ENCODE measurements at regions not wholly inside any gene's neighbourhood (a gene's known extent, or its start where the extent isn't known, plus 50 kb on each side); places are given as distances from the start of the nearest gene placed in this dataset.

- H3K9me3 ChIP-seq: no peaks in the 10 kb centered on the region
- H3K4me3 ChIP-seq: no peak overlapping the region
- in situ Hi-C loops (cut with MboI; ENCODE audit: low sequenced_read_pairs): no loop called here
- no peak for DNase-seq (ENCODE audit: low spot score in 2 of 2)
- H3K27me3 ChIP-seq (ENCODE audit: low read depth): no peaks in the 10 kb centered on the region
- H3K36me3 ChIP-seq (replicated peaks): no peaks in the 10 kb centered on the region
- H3K4me1 ChIP-seq: no peaks in the 10 kb centered on the region
Observed at GRCh38 chr11:91366816-91367215, 857.8 kb upstream of the FAT3 start.

- Histone ChIP-seq H3K36me3 (replicated peaks) (no peaks in the 10 kb centered on the region), H3K4me3 (no peak overlapping the region), H3K9me3 (no peaks in the 10 kb centered on the region), H3K27me3 (ENCODE audit: low read depth) (no peaks in the 10 kb centered on the region), H3K4me1 (no peaks in the 10 kb centered on the region)
- DNase-seq (ENCODE audit: low spot score in 2 of 2): no peak
- in situ Hi-C loops (cut with MboI; ENCODE audit: low sequenced_read_pairs): no loop called here
Observed at GRCh38 chr11:91365986-91366585, 858.5 kb upstream of the FAT3 start.

- Histone ChIP-seq H3K36me3 (replicated peaks) (no peaks in the 10 kb centered on the region), H3K27me3 (ENCODE audit: low read depth) (no peaks in the 10 kb centered on the region), H3K9me3 (no peaks in the 10 kb centered on the region), H3K4me3 (no peak overlapping the region), H3K4me1 (no peaks in the 10 kb centered on the region)
- in situ Hi-C loops (cut with MboI; ENCODE audit: low sequenced_read_pairs): no loop called here
- no peak for DNase-seq (ENCODE audit: low spot score in 2 of 2)
Observed at GRCh38 chr11:91350931-91351330, 873.7 kb upstream of the FAT3 start.

- no peak for DNase-seq (ENCODE audit: low spot score in 2 of 2)
- in situ Hi-C loops (cut with MboI; ENCODE audit: low sequenced_read_pairs): no loop called here
- Histone ChIP-seq H3K9me3 (no peaks in the 10 kb centered on the region), H3K4me3 (no peak overlapping the region), H3K4me1 (no peaks in the 10 kb centered on the region), H3K36me3 (replicated peaks) (no peaks in the 10 kb centered on the region), H3K27me3 (ENCODE audit: low read depth) (no peaks in the 10 kb centered on the region)
Observed at GRCh38 chr11:91326751-91327150, 897.9 kb upstream of the FAT3 start.

GRCh38 chr11:91326280-91326679 lies 898.3 kb upstream of the FAT3 start:
- H3K9me3 ChIP-seq: no peaks in the 10 kb centered on the region
- no peaks in the 10 kb centered on the region for H3K4me1 ChIP-seq
- DNase-seq (ENCODE audit: low spot score in 2 of 2): no peak
- no peaks in the 10 kb centered on the region for H3K27me3 ChIP-seq (ENCODE audit: low read depth)
- in situ Hi-C loops (cut with MboI; ENCODE audit: low sequenced_read_pairs): no loop called here
- no peak overlapping the region for H3K4me3 ChIP-seq
- no peaks in the 10 kb centered on the region for H3K36me3 ChIP-seq (replicated peaks)

GRCh38 chr11:91314521-91314920 lies 910.1 kb upstream of the FAT3 start:
- Histone ChIP-seq H3K36me3 (replicated peaks) (no peaks in the 10 kb centered on the region), H3K27me3 (ENCODE audit: low read depth) (no peaks in the 10 kb centered on the region; the same call in 1 of the 2 replicates), H3K9me3 (no peaks in the 10 kb centered on the region), H3K4me1 (no peaks in the 10 kb centered on the region), H3K4me3 (no peak overlapping the region)
- in situ Hi-C loops (cut with MboI; ENCODE audit: low sequenced_read_pairs): no loop called here
- DNase-seq (ENCODE audit: low spot score in 2 of 2): no peak

- H3K4me3 ChIP-seq: no peak overlapping the region
- no peaks in the 10 kb centered on the region for H3K36me3 ChIP-seq (replicated peaks)
- H3K4me1 ChIP-seq: no peaks in the 10 kb centered on the region
- in situ Hi-C loops (cut with MboI; ENCODE audit: low sequenced_read_pairs): no loop called here
- DNase-seq (ENCODE audit: low spot score in 2 of 2): no peak
- H3K27me3 ChIP-seq (ENCODE audit: low read depth): no peaks in the 10 kb centered on the region; the same call in 1 of the 2 replicates
- H3K9me3 ChIP-seq: no peaks in the 10 kb centered on the region
Observed at GRCh38 chr11:91312541-91312940, 912.1 kb upstream of the FAT3 start.

- in situ Hi-C loops (cut with MboI; ENCODE audit: low sequenced_read_pairs): no loop called here
- Histone ChIP-seq H3K27me3 (ENCODE audit: low read depth) (no peaks in the 10 kb centered on the region; the same call in 1 of the 2 replicates), H3K36me3 (replicated peaks) (no peaks in the 10 kb centered on the region), H3K4me1 (no peaks in the 10 kb centered on the region), H3K9me3 (no peaks in the 10 kb centered on the region), H3K4me3 (no peak overlapping the region)
- DNase-seq (ENCODE audit: low spot score in 2 of 2): no peak
Observed at GRCh38 chr11:91310085-91310484, 914.5 kb upstream of the FAT3 start.

GRCh38 chr11:91308069-91308468 lies 916.5 kb upstream of the FAT3 start:
- Histone ChIP-seq H3K27me3 (ENCODE audit: low read depth) (no peaks in the 10 kb centered on the region; the same call in 1 of the 2 replicates), H3K4me1 (no peaks in the 10 kb centered on the region), H3K9me3 (no peaks in the 10 kb centered on the region), H3K36me3 (replicated peaks) (no peaks in the 10 kb centered on the region), H3K4me3 (no peak overlapping the region)
- in situ Hi-C loops (cut with MboI; ENCODE audit: low sequenced_read_pairs): no loop called here
- no peak for DNase-seq (ENCODE audit: low spot score in 2 of 2)

- Histone ChIP-seq H3K9me3 (no peaks in the 10 kb centered on the region), H3K36me3 (replicated peaks) (no peaks in the 10 kb centered on the region), H3K4me1 (no peaks in the 10 kb centered on the region), H3K27me3 (ENCODE audit: low read depth) (no peaks in the 10 kb centered on the region), H3K4me3 (no peak overlapping the region)
- in situ Hi-C loops (cut with MboI; ENCODE audit: low sequenced_read_pairs): no loop called here
- no peak for DNase-seq (ENCODE audit: low spot score in 2 of 2)
Observed at GRCh38 chr11:91305402-91305801, 919.2 kb upstream of the FAT3 start.

- no peaks in the 10 kb centered on the region for H3K4me1 ChIP-seq
- in situ Hi-C loops (cut with MboI; ENCODE audit: low sequenced_read_pairs): no loop called here
- H3K36me3 ChIP-seq (replicated peaks): no peaks in the 10 kb centered on the region
- H3K4me3 ChIP-seq: no peak overlapping the region
- no peaks in the 10 kb centered on the region for H3K9me3 ChIP-seq
- DNase-seq (ENCODE audit: low spot score in 2 of 2): no peak
- no peaks in the 10 kb centered on the region for H3K27me3 ChIP-seq (ENCODE audit: low read depth)
Observed at GRCh38 chr11:91303749-91304148, 920.9 kb upstream of the FAT3 start.

- DNase-seq (ENCODE audit: low spot score in 2 of 2): no peak
- Histone ChIP-seq H3K9me3 (no peaks in the 10 kb centered on the region), H3K36me3 (replicated peaks) (no peaks in the 10 kb centered on the region), H3K4me3 (no peak overlapping the region), H3K4me1 (no peaks in the 10 kb centered on the region), H3K27me3 (ENCODE audit: low read depth) (no peaks in the 10 kb centered on the region)
- in situ Hi-C loops (cut with MboI; ENCODE audit: low sequenced_read_pairs): no loop called here
Observed at GRCh38 chr11:91299980-91300379, 924.6 kb upstream of the FAT3 start.

GRCh38 chr11:91296629-91297028 lies 928.0 kb upstream of the FAT3 start:
- H3K4me1 ChIP-seq: no peaks in the 10 kb centered on the region
- in situ Hi-C loops (cut with MboI; ENCODE audit: low sequenced_read_pairs): no loop called here
- no peak for DNase-seq (ENCODE audit: low spot score in 2 of 2)
- no peaks in the 10 kb centered on the region for H3K9me3 ChIP-seq
- H3K4me3 ChIP-seq: no peak overlapping the region
- H3K36me3 ChIP-seq (replicated peaks): no peaks in the 10 kb centered on the region
- H3K27me3 ChIP-seq (ENCODE audit: low read depth): no peaks in the 10 kb centered on the region

- Histone ChIP-seq H3K4me1 (no peaks in the 10 kb centered on the region), H3K4me3 (no peak overlapping the region), H3K9me3 (no peaks in the 10 kb centered on the region), H3K36me3 (replicated peaks) (no peaks in the 10 kb centered on the region), H3K27me3 (ENCODE audit: low read depth) (no peaks in the 10 kb centered on the region)
- no peak for DNase-seq (ENCODE audit: low spot score in 2 of 2)
- in situ Hi-C loops (cut with MboI; ENCODE audit: low sequenced_read_pairs): no loop called here
Observed at GRCh38 chr11:91295591-91295990, 929.0 kb upstream of the FAT3 start.

- no peak for DNase-seq (ENCODE audit: low spot score in 2 of 2)
- H3K36me3 ChIP-seq (replicated peaks): no peaks in the 10 kb centered on the region
- H3K9me3 ChIP-seq: no peaks in the 10 kb centered on the region
- no peak overlapping the region for H3K4me3 ChIP-seq
- in situ Hi-C loops (cut with MboI; ENCODE audit: low sequenced_read_pairs): no loop called here
- no peaks in the 10 kb centered on the region for H3K4me1 ChIP-seq
- no peaks in the 10 kb centered on the region for H3K27me3 ChIP-seq (ENCODE audit: low read depth)
Observed at GRCh38 chr11:91293119-91293518, 931.5 kb upstream of the FAT3 start.

Measured in HAP-1 (cell line).